HG02943 (cell line): ENCODE measurements at regions not wholly inside any gene's neighbourhood (a gene's known extent, or its start where the extent isn't known, plus 50 kb on each side); places are given as distances from the start of the nearest gene placed in this dataset.

Experiments
- ATAC-seq: cut with Tn5 transposase; IDR thresholded peaks from one replicate; pipeline ENCODE4 v1.9.1; 2021; ENCODE audit warnings: mild to moderate bottlenecking, low read depth, moderate library complexity; ENCODE audit not compliant: unreplicated experiment

- no peak for ATAC-seq
These were observed 66.7 kb upstream of the AJAP1 start for GRCh38 chr1:4587721-4588120.

- no peak for ATAC-seq
These were observed 63.7 kb upstream of the AJAP1 start for GRCh38 chr1:4590756-4591155.

- no peak for ATAC-seq
These were observed 62.5 kb upstream of the AJAP1 start for GRCh38 chr1:4591926-4592325.

GRCh38 chr1:4593106-4593505 lies 61.3 kb upstream of the AJAP1 start:
- ATAC-seq = no peak

DNA sequence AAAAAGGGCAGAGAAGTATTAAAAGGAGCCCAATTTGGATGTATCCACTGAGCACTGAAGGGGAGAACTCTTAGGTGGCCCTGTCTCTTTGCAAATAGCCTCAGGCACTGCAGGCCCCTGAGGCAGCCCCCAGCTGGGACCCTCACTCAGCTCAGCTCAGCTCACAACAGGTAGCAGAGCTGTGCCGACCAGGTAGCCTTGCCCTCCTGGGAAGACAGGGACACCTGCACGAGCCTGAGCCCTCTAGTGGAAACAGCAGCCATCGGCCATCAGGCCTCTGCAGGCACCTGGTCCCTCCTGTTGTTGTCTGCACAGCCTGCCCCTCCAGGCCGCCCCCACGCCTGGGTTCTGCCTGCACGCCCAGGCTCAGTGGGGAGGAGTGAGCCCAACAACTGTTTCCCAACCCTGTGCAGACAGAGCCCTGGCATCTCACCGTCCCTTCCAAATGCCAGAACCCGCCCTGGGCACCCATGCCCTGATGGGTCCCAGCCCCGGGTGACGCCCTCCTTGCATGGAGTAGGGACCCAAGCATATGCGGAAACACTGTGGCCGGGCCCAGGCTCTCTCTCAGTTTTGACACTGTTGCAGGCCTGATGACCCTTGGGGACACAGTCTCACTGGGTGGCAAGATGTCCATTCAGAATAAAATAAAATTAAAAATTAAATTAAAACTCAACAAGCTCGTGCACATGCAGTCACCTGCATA lies 60.0 kb upstream of the AJAP1 start:
- no peak for ATAC-seq

GRCh38 chr1:4595341-4596225 lies 58.8 kb upstream of the AJAP1 start:
- ATAC-seq = no peak

- ATAC-seq = no peak
These were observed 57.9 kb upstream of the AJAP1 start for GRCh38 chr1:4596486-4596885.

GRCh38 chr1:4597020-4597419 lies 57.4 kb upstream of the AJAP1 start:
- no peak for ATAC-seq

DNA sequence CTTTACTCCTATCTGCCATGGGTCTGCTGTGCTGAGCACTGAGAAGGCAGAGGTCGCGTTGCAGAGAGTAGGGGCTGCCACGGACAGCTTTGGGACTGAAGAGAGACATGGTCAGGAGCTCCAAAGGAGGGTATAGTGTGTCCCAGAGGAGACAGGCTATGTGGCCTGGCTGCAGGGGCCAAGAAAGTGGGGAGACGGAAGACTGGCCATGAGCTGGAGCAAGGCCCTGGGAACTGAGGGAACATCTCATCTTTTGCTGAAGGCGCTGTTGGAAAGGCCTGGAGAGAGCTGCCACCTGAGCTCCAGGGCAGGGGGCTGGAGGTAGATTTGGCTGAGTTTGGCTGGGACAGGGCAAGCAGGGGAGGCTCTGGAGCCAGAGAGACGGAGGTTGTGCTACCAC lies 55.8 kb upstream of the AJAP1 start:
- no peak for ATAC-seq

DNA sequence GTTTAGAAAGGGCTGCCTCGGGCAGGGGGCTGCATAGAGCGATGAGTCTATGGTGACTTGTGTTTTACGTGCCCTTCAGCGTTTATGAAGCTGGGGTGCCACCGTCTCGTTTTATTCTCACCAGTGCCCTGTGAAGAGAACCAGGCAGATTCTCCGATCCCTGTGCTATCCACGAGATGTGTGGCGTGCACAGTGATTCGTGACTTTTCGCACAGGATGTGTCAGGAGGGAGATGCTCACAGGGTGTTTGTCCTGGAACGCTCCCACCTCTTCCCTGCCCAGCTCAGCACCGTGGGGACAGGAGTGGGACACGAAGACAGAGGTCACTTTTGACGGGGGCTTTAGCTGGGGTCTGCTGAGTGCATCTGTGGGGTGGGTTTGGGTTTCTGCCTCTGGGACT lies 54.9 kb upstream of the AJAP1 start:
- ATAC-seq = no peak

GRCh38 chr1:4599951-4600481 lies 54.4 kb upstream of the AJAP1 start:
- ATAC-seq = no peak

GRCh38 chr1:4600615-4601460 lies 53.6 kb upstream of the AJAP1 start:
- ATAC-seq = no peak

- no peak for ATAC-seq
These were observed 52.5 kb upstream of the AJAP1 start for GRCh38 chr1:4601941-4602340.

GRCh38 chr1:4602462-4603294 lies 51.7 kb upstream of the AJAP1 start:
- no peak for ATAC-seq

GRCh38 chr1:4603295-4604110 lies 50.9 kb upstream of the AJAP1 start:
- ATAC-seq = no peak
